KBM-7 (cell line): ENCODE measurements at regions not wholly inside any gene's neighbourhood (a gene's known extent, or its start where the extent isn't known, plus 50 kb on each side); places are given as distances from the start of the nearest gene placed in this dataset.
A peak's percentile ranks its signal among the peaks of the same experiment; 100 is the strongest.
"Not testable (repeated sequence)": the region's sequence is repeated elsewhere in the genome, so short reads cannot be mapped to it uniquely, and the experiment has no call there.

ENCODE experiments used
- DNase-seq: peaks from one replicate; pipeline ENCODE4 v3.0.0-alpha.2; 2015
- in situ Hi-C: fragments of 300-500 bp; cut with MboI; formaldehyde crosslinking; loops from 2 replicates; pipeline ENCODE4 v1.14.3; 2020; ENCODE audit warnings: low sequenced_read_pairs, low pct_unique_long_range_greater_than_20kb, mixed read lengths

DNA sequence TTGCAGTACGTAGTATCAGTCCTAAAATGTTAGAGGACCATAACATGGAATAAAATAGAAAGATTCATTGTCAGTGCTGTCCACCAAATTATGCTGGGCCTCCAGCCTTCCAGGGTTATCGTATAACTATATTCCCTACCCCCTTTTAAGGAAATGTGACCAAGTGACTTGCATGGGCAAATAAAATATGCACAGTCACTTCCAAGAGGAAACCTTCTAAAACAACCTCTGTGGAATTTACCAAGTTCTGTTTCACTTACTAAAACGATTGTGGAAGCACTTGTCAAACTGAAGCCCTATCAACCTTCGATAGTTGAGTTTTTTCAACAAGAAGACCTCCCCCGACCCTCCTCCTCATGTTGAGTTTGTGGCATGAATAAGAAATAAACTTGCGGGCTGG is 345.4 kb upstream of the C16orf82 start:
- no peak for DNase-seq
- in situ Hi-C loops = no loop called here

GRCh38 chr16:26721957-26722356 is 344.8 kb upstream of the C16orf82 start:
- in situ Hi-C loops, DNase-seq: not testable (repeated sequence)

- in situ Hi-C loops = no loop called here
- DNase-seq = no peak
These were observed 342.5 kb upstream of the C16orf82 start for GRCh38 chr16:26724189-26724588.

DNA sequence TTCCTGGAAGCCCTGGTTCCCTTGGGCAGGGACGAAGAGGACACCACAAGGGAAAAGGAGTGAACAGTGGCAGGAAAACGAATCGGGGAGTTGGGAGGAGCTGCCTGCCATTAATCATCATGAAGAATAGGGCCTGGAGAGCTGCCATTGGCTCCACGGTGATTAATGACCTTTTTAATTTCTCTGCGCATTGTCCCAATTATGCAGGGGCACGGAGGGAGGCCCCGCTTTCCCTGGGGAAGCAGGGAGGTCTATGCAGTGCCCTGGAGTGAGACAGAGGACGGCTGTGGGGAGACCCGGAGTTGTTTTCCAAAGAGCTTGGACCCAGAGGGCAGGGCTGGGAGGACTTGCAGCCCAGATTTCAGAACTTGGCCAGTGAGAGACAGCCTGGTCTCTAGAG is 338.9 kb upstream of the C16orf82 start:
- DNase-seq = no peak
- in situ Hi-C loops = no loop called here

DNA sequence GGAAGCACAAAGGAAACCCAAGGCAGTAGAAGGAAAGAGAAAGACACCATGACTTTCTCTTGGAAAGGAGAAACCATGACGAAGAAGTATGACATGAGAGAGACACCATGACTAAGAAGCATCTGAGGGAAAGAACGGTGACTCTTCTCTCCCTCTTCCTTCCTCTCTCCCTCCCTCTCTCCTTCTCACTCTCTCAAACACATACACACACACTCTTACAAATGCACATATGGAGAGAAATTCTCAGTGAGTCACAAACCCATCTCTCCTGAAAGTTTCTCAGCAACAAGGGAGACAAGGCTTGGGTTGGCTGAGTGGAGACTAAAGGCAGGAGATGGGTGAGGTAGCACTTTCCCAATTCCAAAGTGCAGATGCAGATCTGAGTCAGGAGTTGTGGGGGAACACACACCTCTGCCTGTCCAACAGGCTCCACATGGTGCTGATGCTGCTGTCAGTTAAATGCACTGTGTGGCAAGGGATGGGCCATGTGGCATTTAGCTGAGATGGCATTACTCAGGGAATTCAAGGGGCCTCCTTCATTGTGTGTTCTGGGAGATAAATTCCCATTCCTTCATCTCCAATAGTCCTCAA is 336.7 kb upstream of the C16orf82 start:
- in situ Hi-C loops = no loop called here
- no peak for DNase-seq

- in situ Hi-C loops = no loop called here
- DNase-seq = no peak
These were observed 335.0 kb upstream of the C16orf82 start for GRCh38 chr16:26731729-26732128.

DNA sequence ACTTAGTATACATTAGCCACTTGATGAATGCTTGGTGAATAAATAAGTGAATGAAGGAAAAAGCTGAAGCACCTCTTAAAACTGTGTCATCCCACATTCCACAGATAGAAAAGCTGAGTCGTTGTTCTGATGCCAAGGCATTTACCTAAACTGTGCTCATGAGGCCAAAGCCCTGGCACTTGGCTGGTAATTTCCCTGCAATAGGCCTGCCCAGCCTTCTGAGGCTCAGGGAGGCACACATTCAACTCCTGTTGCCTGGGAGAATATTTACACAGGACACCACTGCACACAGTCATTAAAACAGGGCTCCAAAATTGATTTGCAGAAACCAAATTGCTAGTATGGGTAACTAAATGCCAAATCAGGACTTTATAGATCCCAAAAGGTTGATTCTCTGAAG is 333.0 kb upstream of the C16orf82 start:
- DNase-seq = no peak
- in situ Hi-C loops = no loop called here

- no peak for DNase-seq
- in situ Hi-C loops = no loop called here
These were observed 331.2 kb upstream of the C16orf82 start for GRCh38 chr16:26735521-26735920.

GRCh38 chr16:26736084-26736483 is 330.6 kb upstream of the C16orf82 start:
- in situ Hi-C loops = no loop called here
- DNase-seq = no peak

DNA sequence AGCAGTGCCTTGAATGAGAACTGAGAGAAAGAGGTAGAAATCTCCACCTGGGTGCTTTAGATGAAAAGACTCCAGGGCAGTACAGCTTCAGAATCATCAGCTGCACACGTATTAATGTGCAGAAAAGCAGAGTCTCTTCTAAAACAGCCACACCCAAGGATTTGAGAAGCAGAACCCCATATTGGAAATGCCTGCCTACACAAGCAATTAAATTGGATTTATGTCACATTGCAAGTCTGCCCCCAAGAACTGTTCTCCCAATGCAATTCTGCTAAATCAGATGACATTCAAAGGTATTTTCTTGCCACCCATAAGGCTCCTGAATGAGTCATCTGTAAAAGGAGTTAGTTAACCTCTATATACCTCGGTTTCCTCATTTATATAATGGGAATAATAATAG is 326.0 kb upstream of the C16orf82 start:
- in situ Hi-C loops = no loop called here
- DNase-seq = no peak

GRCh38 chr16:26742040-26742439 is 324.7 kb upstream of the C16orf82 start:
- in situ Hi-C loops = no loop called here
- no peak for DNase-seq

- in situ Hi-C loops = no loop called here
- DNase-seq = no peak
These were observed 322.3 kb upstream of the C16orf82 start for GRCh38 chr16:26744430-26744829.

GRCh38 chr16:26747760-26748159 is 319.0 kb upstream of the C16orf82 start:
- DNase-seq = no peak
- in situ Hi-C loops = no loop called here

GRCh38 chr16:26749072-26749471 is 317.7 kb upstream of the C16orf82 start:
- in situ Hi-C loops = no loop called here
- no peak for DNase-seq

DNA sequence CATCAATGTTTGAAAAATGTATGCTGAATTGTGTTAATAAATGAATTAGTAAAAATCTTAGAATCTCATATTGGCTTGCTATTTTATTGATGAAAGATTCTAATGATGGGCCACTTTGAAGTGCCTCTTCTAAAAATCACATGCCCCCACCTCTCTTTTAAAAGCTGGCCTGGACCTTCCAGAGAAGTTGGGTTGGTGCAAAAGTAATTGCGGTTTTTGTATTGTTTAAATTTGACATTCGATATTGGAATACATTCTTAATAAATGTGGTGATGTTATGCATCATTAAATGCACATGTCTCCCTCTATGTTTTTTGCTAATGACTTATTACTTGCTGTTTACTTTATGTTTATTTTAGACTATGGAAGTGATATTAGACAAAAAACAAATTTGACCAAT is 314.6 kb upstream of the C16orf82 start:
- no peak for DNase-seq
- in situ Hi-C loops = no loop called here

DNA sequence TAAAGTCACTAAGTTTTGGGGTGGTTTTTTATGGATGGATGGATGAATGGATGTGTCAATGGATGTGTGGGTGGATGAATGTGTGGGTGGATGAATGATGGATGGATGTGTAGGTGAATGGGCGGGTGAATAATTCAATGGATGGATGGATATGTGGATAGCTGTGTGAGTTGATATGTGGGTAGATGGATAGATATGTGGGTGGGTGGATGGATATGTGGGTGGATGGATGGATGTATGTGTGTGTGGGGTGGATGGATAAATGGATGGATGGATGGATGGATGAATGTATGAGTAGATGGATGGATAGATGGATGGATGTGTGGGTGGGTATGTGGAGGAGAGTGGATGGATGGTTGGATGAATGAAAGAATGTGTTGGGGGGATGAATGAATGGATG is 310.1 kb upstream of the C16orf82 start:
- in situ Hi-C loops = no loop called here

DNA sequence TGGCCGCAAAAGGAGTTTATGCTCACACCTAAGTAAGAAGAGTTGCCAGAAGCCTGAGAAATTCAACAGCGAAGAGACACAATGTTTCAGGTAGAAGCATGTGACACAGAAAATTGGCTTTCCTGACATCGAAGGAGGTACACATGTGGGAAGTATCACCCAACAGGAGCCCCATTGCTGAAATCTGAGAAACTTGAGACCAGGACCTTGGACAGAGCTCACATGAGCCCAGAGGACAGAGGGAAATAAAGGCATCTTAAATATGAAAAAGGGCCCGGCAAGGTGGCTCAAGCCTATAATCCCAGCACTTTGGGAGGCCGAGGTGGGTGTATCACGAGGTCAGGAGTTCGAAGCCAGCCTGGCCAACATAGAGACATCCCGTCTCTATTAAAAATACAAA is 304.1 kb upstream of the C16orf82 start:
- in situ Hi-C loops = no loop called here
- DNase-seq = no peak

More for the DNA sequence above, 310.1 kb upstream of the C16orf82 start:
- no peak for DNase-seq

GRCh38 chr16:26765087-26765486 is 301.6 kb upstream of the C16orf82 start:
- peak; percentile 4 for DNase-seq
- in situ Hi-C loops = no loop called here

DNA sequence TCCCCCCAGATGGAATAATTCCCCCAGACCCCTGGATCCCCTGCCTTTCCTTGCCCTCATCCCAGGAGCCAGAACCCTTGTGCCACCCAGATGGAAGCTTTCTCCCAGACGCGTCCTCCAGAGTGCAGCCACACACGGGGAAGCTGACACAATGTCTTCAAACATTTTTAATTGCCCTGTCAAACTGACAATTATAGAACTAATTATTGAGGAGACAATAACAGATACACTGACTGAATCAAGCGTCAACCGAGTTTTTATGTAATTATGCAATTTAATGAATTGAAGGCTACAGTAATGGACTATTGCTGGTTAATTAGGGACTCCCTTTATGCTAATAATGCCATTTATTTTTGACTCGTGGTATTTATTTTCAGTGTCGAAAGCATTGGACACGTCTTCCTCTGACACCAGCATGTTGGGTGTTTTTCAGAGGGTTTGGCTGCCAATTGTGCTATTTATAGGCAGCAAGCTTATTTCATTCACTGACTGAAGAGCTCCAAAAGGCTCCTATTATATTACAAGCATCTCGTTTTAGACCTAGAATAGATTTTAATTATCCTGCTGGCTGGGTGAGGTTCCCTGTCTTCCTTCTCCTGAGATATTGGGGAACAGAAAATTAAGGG is 298.2 kb upstream of the C16orf82 start:
- no peak for DNase-seq
- in situ Hi-C loops = no loop called here

DNA sequence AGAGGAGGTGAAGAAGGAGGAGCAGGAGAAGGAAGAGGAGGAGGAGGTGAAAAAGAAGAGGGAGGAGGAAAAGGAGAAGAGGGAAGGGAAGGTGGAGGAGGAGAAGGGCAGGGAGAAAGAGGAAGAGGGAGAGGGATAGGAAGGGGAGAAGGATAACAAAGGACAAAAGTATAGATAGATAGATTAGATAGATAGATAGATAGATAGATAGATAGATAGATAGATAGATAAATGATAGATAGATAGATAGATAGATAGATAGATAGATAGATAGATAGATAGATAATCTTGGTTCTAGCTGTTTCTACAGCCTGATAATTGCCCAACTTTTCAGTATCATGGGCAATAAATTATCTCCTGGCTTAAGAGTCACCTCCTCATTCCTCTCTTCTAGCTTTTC is 296.2 kb upstream of the C16orf82 start:
- in situ Hi-C loops = no loop called here
- no peak for DNase-seq

- in situ Hi-C loops = no loop called here
These were observed 294.2 kb upstream of the C16orf82 start for GRCh38 chr16:26772503-26772902.

More at GRCh38 chr16:26772503-26772902, 294.2 kb upstream of the C16orf82 start:
- DNase-seq = no peak
